SK-N-SH (cell line): ENCODE measurements at regions not wholly inside any gene's neighbourhood (a gene's known extent, or its start where the extent isn't known, plus 50 kb on each side); places are given as distances from the start of the nearest gene placed in this dataset.

ENCODE experiments used
- CTCF ChIA-PET: fragments of 300-600, 350-600 bp; formaldehyde crosslinking; extraction: SDS; loops from one replicate; lab custom pipeline; 2021; lab: Yijun Ruan, JAX
- POLR2A ChIA-PET: fragments of 350-600 bp; sonication (Branson Sonifier 250); formaldehyde crosslinking; extraction: SDS; loops from one replicate; lab custom pipeline; 2020; ENCODE audit warnings: antibody characterized with exemption, inconsistent platforms; lab: Yijun Ruan, JAX
- DNase-seq: peaks from one replicate; pipeline ENCODE4 v3.0.0; 2012
- H2AFZ ChIP-seq: fragments of 200-600 bp; sonication (generic); 2 replicates; pipeline ENCODE4 v1.8.1; 2016; ENCODE audit warnings: antibody characterized with exemption, mild to moderate bottlenecking, low read depth
- H3F3A ChIP-seq: fragments of 200-600 bp; sonication (generic); replicated peaks from 2 replicates; pipeline ENCODE3; 2016; ENCODE audit warnings: antibody characterized with exemption, mild to moderate bottlenecking; ENCODE audit not compliant: insufficient read depth
- H3K27ac ChIP-seq, 2 experiments: fragments of 200-500 bp in 1 of 2; fragments of 200-600 bp in 1 of 2; sonication (Bioruptor generic) in 1 of 2; sonication (generic), shearing (Covaris generic) in 1 of 2; 2 replicates each; pipeline versions ENCODE4 v1.5.1 to v1.6.1; 2014 to 2016; ENCODE audit warnings: low read depth in 2 of 2, inconsistent platforms in 1 of 2, low read length in 1 of 2, mild to moderate bottlenecking in 1 of 2, mixed read lengths in 1 of 2
- H3K27me3 ChIP-seq: fragments of 200-600 bp; sonication (generic), shearing (Covaris generic); 2 replicates; pipeline ENCODE4 v1.6.1; 2016; ENCODE audit warnings: mixed run types; ENCODE audit not compliant: insufficient read depth
- H3K36me3 ChIP-seq, 2 experiments: fragments of 200-500 bp in 1 of 2; fragments of 200-600 bp in 1 of 2; sonication (Bioruptor generic) in 1 of 2; sonication (generic) in 1 of 2; replicated peaks in 1 of 2; 2 replicates each; pipeline versions ENCODE3 to v1.5.1; 2014 to 2016; ENCODE audit warnings: low read length in 1 of 2, mild to moderate bottlenecking in 1 of 2; ENCODE audit not compliant: insufficient read depth in 2 of 2, control insufficient read depth in 1 of 2
- H3K4me1 ChIP-seq, 2 experiments: fragments of 200-500 bp in 1 of 2; fragments of 200-600 bp in 1 of 2; sonication (Bioruptor generic) in 1 of 2; sonication (generic), shearing (Covaris generic) in 1 of 2; 2 replicates each; pipeline versions ENCODE4 v1.5.1 to v1.6.1; 2014 to 2016; ENCODE audit warnings: low read depth in 1 of 2, low read length in 1 of 2, mixed run types in 1 of 2; ENCODE audit not compliant: insufficient read depth in 2 of 2, control insufficient read depth in 1 of 2
- H3K4me2 ChIP-seq: fragments of 200-600 bp; sonication (generic), shearing (Covaris generic); 2 replicates; pipeline ENCODE4 v1.6.1; 2017; ENCODE audit warnings: mixed run types
- H3K4me3 ChIP-seq, 2 experiments: fragments of 200-500 bp in 1 of 2; fragments of 200-600 bp in 1 of 2; sonication (Bioruptor generic) in 1 of 2; sonication (generic), shearing (Covaris generic) in 1 of 2; 2 replicates each; pipeline versions ENCODE4 v1.5.1 to v1.8.1; 2014 to 2016; ENCODE audit warnings: low read depth in 2 of 2, inconsistent platforms in 1 of 2, low read length in 1 of 2, mild to moderate bottlenecking in 1 of 2, mixed read lengths in 1 of 2, moderate library complexity in 1 of 2
- H3K79me2 ChIP-seq: fragments of 200-600 bp; sonication (generic); 2 replicates; pipeline ENCODE4 v1.8.1; 2017; ENCODE audit warnings: mild to moderate bottlenecking; ENCODE audit not compliant: insufficient read depth
- H3K9ac ChIP-seq: fragments of 200-600 bp; sonication (generic); 2 replicates; pipeline ENCODE4 v1.6.1; 2017; ENCODE audit warnings: mixed run types
- H3K9me2 ChIP-seq: fragments of 200-600 bp; sonication (generic); 2 replicates; pipeline ENCODE4 v1.6.1; 2017; ENCODE audit warnings: mixed run types
- H3K9me3 ChIP-seq: fragments of 200-600 bp; sonication (generic); 2 replicates; pipeline ENCODE4 v1.6.1; 2017; ENCODE audit warnings: mixed run types, mild to moderate bottlenecking, moderate library complexity
- H4K20me1 ChIP-seq: fragments of 200-600 bp; sonication (generic); 2 replicates; pipeline ENCODE4 v1.6.1; 2017; ENCODE audit warnings: mild to moderate bottlenecking, mixed run types; ENCODE audit not compliant: insufficient read depth
- CTCF ChIP-seq: fragments of 200-600 bp; sonication (generic); IDR thresholded peaks from 2 replicates; pipeline ENCODE4 v1.6.1; 2017; ENCODE audit warnings: antibody characterized with exemption, mild to moderate bottlenecking, moderate library complexity
- ELF1 ChIP-seq: IDR thresholded peaks from 2 replicates; pipeline ENCODE4 v1.4.0; 2012
- EZH2phosphoT487 ChIP-seq: fragments of 200-600 bp; sonication (generic); IDR thresholded peaks from 2 replicates; pipeline ENCODE4 v1.6.1; 2017; ENCODE audit warnings: low read depth, mixed run types, mild to moderate bottlenecking, antibody characterized with exemption, moderate library complexity, borderline replicate concordance
- FOSL2 ChIP-seq: IDR thresholded peaks from 2 replicates; pipeline ENCODE4 v1.4.0; 2012; ENCODE audit warnings: low read depth, mild to moderate bottlenecking, moderate library complexity, borderline replicate concordance
- FOXJ3 ChIP-seq: sonication (generic); formaldehyde crosslinking; IDR thresholded peaks from 2 replicates; pipeline ENCODE4 v1.5.1; 2020; ENCODE audit warnings: mild to moderate bottlenecking, missing genetic modification reagents
- FOXM1 ChIP-seq: IDR thresholded peaks from 2 replicates; pipeline ENCODE4 v1.4.0; 2012; ENCODE audit warnings: low read depth, mild to moderate bottlenecking
- GABPA ChIP-seq: IDR thresholded peaks from 2 replicates; pipeline ENCODE4 v1.4.0; 2012; ENCODE audit warnings: low read depth, mild to moderate bottlenecking
- IRF3 ChIP-seq: fragments of 150-350 bp; IDR thresholded peaks from 2 replicates; pipeline ENCODE4 v1.6.1; 2016; ENCODE audit warnings: mild to moderate bottlenecking, low read depth, low read length
- MAX ChIP-seq: IDR thresholded peaks from 2 replicates; pipeline ENCODE4 v1.4.0; 2012; ENCODE audit warnings: low read depth
- MXI1 ChIP-seq: IDR thresholded peaks from 2 replicates; pipeline ENCODE4 v1.6.1; 2012; ENCODE audit warnings: mild to moderate bottlenecking, low read depth, low read length, improper control_type of control experiment
- NRF1 ChIP-seq: IDR thresholded peaks from 2 replicates; pipeline ENCODE4 v1.6.1; 2012; ENCODE audit warnings: low read depth, mild to moderate bottlenecking, low read length
- RFX5 ChIP-seq: IDR thresholded peaks from 2 replicates; pipeline ENCODE4 v1.6.1; 2012; ENCODE audit warnings: mild to moderate bottlenecking, improper control_type of control experiment, low read length
- RXRA ChIP-seq: IDR thresholded peaks from 2 replicates; pipeline ENCODE4 v1.4.0; 2012; ENCODE audit warnings: low read depth, mild to moderate bottlenecking, borderline replicate concordance
- SMC3 ChIP-seq: IDR thresholded peaks from 2 replicates; pipeline ENCODE4 v1.6.1; 2012; ENCODE audit warnings: low read depth, low read length, improper control_type of control experiment
- USF1 ChIP-seq: IDR thresholded peaks from 2 replicates; pipeline ENCODE4 v1.4.0; 2012; ENCODE audit warnings: low read depth, borderline replicate concordance
- USF2 ChIP-seq: fragments of 150-350 bp; IDR thresholded peaks from 2 replicates; pipeline ENCODE4 v1.6.1; 2017; ENCODE audit warnings: antibody characterized with exemption, low read length, low read depth, borderline replicate concordance
- YY1 ChIP-seq: IDR thresholded peaks from 2 replicates; pipeline ENCODE4 v1.4.0; 2012; ENCODE audit warnings: low read depth, mild to moderate bottlenecking
- ZBTB33 ChIP-seq: IDR thresholded peaks from 2 replicates; pipeline ENCODE4 v1.4.0; 2012; ENCODE audit warnings: low read depth, borderline replicate concordance
- WGBS: methylation state at CpG from one replicate; pipeline ENCODE4 v1.1.6; 2017; ENCODE audit warnings: low lambda C conversion rate; 5-methylcytosine and 5-hydroxymethylcytosine counted together

GRCh38 chr2:43149482-43150107 is 76.8 kb downstream of the ZFP36L2 start (continued):
- TF ChIP-seq USF2 (no peak), EZH2phosphoT487 (no peak), FOXM1 (no peak), FOSL2 (no peak), IRF3 (no peak)

- Histone ChIP-seq H3K36me3 (no peaks in the 10 kb centered on the region), H3K4me1 (no peaks in the 10 kb centered on the region; a peak in 1 of 4 replicates), H3K9me2 (no peaks in the 10 kb centered on the region), H2AFZ (no peak overlapping the region), H4K20me1 (no peaks in the 10 kb centered on the region), H3K79me2 (no peaks in the 10 kb centered on the region), H3K4me3 (no peak overlapping the region), H3K4me2 (no peak overlapping the region), H3K27ac (no peak overlapping the region), H3K9ac (no peak overlapping the region)
- CTCF ChIA-PET: no interaction called here
- DNase-seq: no peak
- TF ChIP-seq SMC3 (no peak), YY1 (no peak)
- TF ChIP-seq, all 33 proteins: peak for 0
- Histone ChIP-seq H3K27me3 (no peaks in the 10 kb centered on the region), H3K9me3 (no peaks in the 10 kb centered on the region), H3F3A (no peaks in the 10 kb centered on the region)
- POLR2A ChIA-PET: no interaction called here
- 87% methylated on average over 5 of the region's 5 CpGs for WGBS
Observed at GRCh38 chr2:43146083-43146482, 80.3 kb downstream of the ZFP36L2 start.

GRCh38 chr2:43144263-43144662 is 82.1 kb downstream of the ZFP36L2 start:
- POLR2A ChIA-PET: no interaction called here
- Histone ChIP-seq H3K27me3 (no peaks in the 10 kb centered on the region), H3K27ac (no peak overlapping the region), H3K9ac (no peak overlapping the region), H3K4me2 (no peak overlapping the region), H3F3A (no peaks in the 10 kb centered on the region), H3K79me2 (no peaks in the 10 kb centered on the region), H2AFZ (no peak overlapping the region), H4K20me1 (no peaks in the 10 kb centered on the region), H3K4me1 (peaks cover 0 to 5% of the 10 kb centered on the region in 2 experiments; a peak in 1 of 4 replicates), H3K4me3 (no peak overlapping the region), H3K9me2 (no peaks in the 10 kb centered on the region), H3K36me3 (no peaks in the 10 kb centered on the region), H3K9me3 (no peaks in the 10 kb centered on the region)
- 97% methylated on average over 2 of the region's 2 CpGs for WGBS
- no peak for DNase-seq
- CTCF ChIA-PET: no interaction called here
- TF ChIP-seq ZBTB33: no peak
- TF ChIP-seq ELF1: no peak
- no peak for TF ChIP-seq GABPA
- no peak for TF ChIP-seq MAX
- TF ChIP-seq FOSL2: no peak
- TF ChIP-seq USF1: no peak
- TF ChIP-seq RXRA: no peak
- TF ChIP-seq USF2: no peak
- TF ChIP-seq NRF1: no peak
- no peak for TF ChIP-seq RFX5
- TF ChIP-seq MXI1: no peak
- no peak for TF ChIP-seq CTCF
- TF ChIP-seq FOXJ3 (CRISPR knock-in tag): no peak
